ENCODE measurements at regions not wholly inside any gene's neighbourhood (a gene's known extent, or its start where the extent isn't known, plus 50 kb on each side); places are given as distances from the start of the nearest gene placed in this dataset.

GRCh38 chr11:92865352-92865751 lies 104.1 kb upstream of the MTNR1B start:
- TF ChIP-seq CTCF (IDR thresholded peaks at IDR 0.05; ENCODE audit: extremely low read depth, missing control alignments): no peak
- no peak for DNase-seq (ENCODE audit: low spot score)

DNA sequence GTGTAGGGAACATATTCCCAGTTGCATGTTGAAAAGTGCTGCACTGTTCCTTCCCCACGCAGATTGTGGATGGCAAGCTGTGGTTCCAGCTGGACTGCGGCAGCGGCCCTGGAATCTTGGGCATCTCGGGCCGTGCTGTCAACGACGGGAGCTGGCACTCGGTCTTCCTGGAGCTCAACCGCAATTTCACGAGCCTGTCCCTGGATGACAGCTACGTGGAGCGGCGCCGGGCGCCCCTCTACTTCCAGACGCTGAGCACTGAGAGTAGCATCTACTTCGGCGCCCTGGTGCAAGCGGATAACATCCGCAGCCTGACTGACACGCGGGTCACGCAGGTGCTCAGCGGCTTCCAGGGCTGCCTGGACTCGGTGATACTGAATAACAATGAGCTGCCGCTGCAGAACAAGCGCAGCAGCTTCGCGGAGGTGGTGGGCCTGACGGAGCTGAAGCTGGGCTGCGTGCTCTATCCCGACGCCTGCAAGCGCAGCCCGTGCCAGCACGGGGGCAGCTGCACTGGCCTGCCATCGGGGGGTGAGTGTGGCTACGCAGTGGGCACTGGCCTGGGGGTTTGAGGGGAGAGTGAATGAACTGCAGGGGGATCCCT lies 102.7 kb upstream of the MTNR1B start:
- no peak for DNase-seq (ENCODE audit: low spot score)
- no peak for TF ChIP-seq CTCF (IDR thresholded peaks at IDR 0.05; ENCODE audit: extremely low read depth, missing control alignments)

GRCh38 chr11:92867913-92868619 lies 101.4 kb upstream of the MTNR1B start:
- TF ChIP-seq CTCF (IDR thresholded peaks at IDR 0.05; ENCODE audit: extremely low read depth, missing control alignments): no peak
- DNase-seq (ENCODE audit: low spot score): no peak

- no peak for TF ChIP-seq CTCF (IDR thresholded peaks at IDR 0.05; ENCODE audit: extremely low read depth, missing control alignments)
- no peak for DNase-seq (ENCODE audit: low spot score)
These were observed 99.7 kb upstream of the MTNR1B start for GRCh38 chr11:92869716-92870115.

DNA sequence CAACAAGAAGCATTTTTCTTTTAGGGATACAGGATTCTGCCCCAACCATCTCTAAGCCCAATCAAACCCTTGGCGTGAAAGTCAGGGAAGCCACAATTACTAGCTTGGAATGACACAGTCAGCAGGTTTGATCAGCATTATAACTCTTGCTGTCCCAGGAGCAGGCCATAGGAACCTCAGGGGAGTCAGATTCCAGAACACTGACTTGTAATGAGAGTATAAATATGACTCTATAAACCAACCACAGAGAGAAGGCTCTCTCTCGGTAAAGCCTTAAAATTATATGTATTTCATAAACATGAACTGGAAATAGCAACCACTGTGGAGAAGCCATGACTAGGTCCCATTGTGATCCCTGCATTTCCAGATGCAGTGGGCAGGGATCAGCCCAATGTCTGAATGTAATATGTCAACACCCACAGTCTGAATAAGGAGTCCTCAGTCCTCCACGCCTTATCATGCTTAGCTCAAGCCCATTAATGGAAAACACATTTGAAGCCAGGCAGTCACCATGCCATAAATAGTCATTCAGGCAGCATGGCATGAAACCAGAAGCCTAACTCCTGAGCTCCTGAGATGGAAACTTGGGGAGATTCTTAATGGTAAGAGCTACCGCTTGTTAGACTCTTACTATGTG lies 99.1 kb upstream of the MTNR1B start:
- DNase-seq (ENCODE audit: low spot score): no peak
- TF ChIP-seq CTCF (IDR thresholded peaks at IDR 0.05; ENCODE audit: extremely low read depth, missing control alignments): no peak

- DNase-seq (ENCODE audit: low spot score): no peak
These were observed 95.9 kb upstream of the MTNR1B start for GRCh38 chr11:92873551-92873950.

More at GRCh38 chr11:92873551-92873950, 95.9 kb upstream of the MTNR1B start:
- no peak for TF ChIP-seq CTCF (IDR thresholded peaks at IDR 0.05; ENCODE audit: extremely low read depth, missing control alignments)
